ENCODE measurements at regions not wholly inside any gene's neighbourhood (a gene's known extent, or its start where the extent isn't known, plus 50 kb on each side); places are given as distances from the start of the nearest gene placed in this dataset.
A peak's percentile ranks its signal among the peaks of the same experiment; 100 is the strongest.

- DNase-seq = no peak
Measured at GRCh38 chr2:30048636-30049175, 98.1 kb upstream of the YPEL5 start.

- no peak for DNase-seq
Measured at GRCh38 chr2:30055548-30055947, 91.3 kb upstream of the YPEL5 start.

- DNase-seq = no peak
Measured at GRCh38 chr2:30060562-30060961, 86.2 kb upstream of the YPEL5 start.

- DNase-seq = no peak
Measured at GRCh38 chr2:30068067-30068466, 78.7 kb upstream of the YPEL5 start.

DNA sequence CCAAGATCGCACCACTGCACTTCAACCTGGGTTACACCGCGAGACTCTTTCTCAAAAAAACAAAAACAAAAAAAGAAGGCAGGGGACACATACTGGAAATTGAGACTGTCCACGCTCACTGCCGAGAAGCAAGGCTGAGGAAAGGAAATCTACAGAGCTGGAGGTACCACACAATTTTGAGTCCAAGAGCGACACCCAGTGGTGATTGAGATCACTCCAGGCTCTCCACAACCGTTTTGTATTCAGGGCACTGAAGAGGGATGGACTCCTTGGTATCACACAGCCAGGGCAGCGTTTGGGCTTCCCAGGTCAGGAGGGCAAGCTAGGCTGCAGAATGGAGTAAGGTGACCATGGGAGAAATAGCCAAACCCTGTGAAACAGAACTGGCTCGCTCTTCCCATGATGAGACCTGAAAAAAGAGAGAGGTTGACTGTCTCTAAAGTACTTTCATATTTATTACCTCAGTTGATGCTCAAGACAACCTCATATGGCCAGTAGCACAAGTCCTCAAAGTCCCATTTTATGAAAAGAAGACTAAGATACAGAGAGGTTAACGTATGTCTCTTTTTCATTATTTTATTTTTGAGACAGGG lies 74.5 kb upstream of the YPEL5 start:
- peak; percentile 88 for DNase-seq

- DNase-seq = no peak
Measured at GRCh38 chr2:30073523-30073922, 73.3 kb upstream of the YPEL5 start.

DNA sequence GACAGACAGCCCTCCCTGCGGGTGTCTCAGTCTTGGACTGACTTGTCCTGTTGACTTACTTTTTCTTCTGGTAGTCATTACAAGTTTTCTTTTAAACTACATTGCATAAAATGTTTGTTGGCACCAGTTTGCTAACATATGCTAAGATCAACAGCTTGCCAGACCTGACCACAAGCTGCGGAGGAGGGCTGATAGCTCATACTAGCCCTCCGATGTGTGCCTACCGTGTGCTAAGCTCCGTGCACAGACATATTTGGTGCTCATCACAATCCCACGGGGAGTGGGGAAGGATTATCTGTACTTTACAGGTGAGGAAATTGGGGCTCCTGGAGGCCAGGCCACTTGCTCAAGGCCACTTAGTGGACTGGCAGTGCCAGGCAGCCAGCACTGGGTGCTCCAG lies 72.8 kb upstream of the YPEL5 start:
- DNase-seq = no peak

GRCh38 chr2:30078521-30078920 lies 68.3 kb upstream of the YPEL5 start:
- DNase-seq = no peak

GRCh38 chr2:30084915-30085314 lies 61.9 kb upstream of the YPEL5 start:
- DNase-seq = no peak

DNA sequence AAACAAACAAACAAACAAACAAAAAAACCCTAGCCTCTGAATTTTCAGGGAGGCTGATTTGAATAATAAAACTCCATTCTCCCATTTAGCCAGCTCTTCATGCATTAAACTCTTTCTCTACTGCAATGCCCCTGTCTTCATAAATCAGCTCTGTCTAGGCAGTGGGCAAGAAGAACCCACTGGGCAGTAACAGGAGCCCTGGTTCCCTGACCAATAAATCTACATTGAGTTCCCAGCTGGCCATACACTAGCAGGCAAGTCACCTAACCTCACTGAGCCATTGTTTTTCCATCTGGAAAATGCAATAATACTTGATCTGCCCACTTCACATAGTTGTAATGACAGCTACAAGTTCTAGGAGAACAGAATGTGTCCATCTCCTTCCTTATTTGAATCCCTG lies 57.6 kb upstream of the YPEL5 start:
- no peak for DNase-seq

DNA sequence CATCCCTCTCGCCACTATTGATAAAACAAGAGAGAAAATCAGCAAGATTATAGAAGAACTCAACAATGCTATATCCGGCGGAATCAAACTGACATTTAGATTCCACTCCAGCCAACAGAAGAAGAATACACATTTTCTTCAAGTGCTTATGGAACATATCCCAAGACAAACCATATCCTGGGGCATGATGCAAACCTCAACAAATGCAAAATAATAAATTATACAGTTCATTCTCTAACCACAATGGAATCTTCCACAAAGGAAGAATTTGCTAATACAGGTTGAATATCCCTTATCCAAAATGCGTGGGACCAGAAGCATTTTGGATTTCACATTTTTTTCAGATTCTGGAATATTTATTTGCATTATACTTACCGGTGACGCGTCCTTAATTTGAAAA lies 51.4 kb upstream of the YPEL5 start:
- no peak for DNase-seq

- no peak for DNase-seq
Measured at GRCh38 chr2:30096451-30096850, 50.4 kb upstream of the YPEL5 start.

All from tongue (tissue), 1 donor.